HG03108 (cell line): ENCODE measurements at regions not wholly inside any gene's neighbourhood (a gene's known extent, or its start where the extent isn't known, plus 50 kb on each side); places are given as distances from the start of the nearest gene placed in this dataset.

Experiments used
- ATAC-seq: cut with Tn5 transposase; IDR thresholded peaks from one replicate; pipeline ENCODE4 v1.9.1; 2021; ENCODE audit warnings: moderate library complexity; ENCODE audit not compliant: unreplicated experiment

DNA sequence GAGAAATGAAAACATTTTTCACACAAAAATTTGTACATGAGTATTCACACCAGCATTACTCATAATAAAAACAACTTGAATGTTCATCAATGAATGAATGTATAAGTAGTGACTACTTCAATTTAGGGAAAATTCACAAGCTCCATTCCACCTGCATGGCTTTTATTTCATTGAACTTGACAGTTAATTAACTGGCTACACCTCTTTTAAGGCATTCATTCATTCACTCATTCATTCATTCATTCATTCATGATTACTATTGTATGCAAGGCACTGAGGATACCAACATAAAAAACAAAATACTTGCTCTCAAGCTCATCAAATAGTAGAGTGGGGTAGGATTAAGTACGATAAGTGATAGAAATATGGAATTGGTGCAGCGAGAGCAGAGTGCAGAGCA lies 198.3 kb upstream of the DLGAP1 start:
- no peak for ATAC-seq

- ATAC-seq: no peak
These were observed 186.8 kb upstream of the DLGAP1 start for GRCh38 chr18:4641771-4642368.

DNA sequence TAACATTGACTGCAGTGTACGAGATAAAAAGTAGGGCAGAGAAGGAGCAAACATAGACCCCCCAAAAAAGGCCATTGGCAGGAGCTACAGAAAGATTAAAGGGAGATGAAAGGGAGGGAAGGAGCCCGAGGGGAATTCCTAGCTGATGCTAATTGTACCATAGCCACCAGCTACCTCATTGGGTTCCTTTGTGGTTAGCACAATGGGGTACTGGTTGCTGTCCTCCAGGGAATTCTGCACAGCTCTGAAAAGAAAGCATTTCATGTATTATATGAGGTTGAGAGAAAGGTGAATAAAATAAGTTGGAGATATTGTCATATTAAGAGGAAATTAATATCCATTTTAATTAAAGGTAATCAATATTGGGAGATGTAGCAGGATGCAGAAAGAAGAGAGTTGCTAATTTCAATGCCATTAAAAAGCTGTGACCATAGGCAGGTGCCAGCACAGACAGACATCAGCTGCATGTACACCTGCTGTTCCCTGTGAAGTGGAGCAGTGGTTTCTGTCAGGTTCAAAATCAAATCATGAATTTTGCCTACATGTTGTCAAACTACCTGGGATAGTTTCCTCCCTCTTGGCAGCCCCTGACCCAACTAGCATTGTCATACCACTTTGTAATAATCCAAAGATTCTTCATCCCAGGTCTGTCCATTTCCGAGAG lies 185.4 kb upstream of the DLGAP1 start:
- ATAC-seq: no peak

GRCh38 chr18:4639628-4640310 lies 184.7 kb upstream of the DLGAP1 start:
- ATAC-seq: peak; percentile 87

DNA sequence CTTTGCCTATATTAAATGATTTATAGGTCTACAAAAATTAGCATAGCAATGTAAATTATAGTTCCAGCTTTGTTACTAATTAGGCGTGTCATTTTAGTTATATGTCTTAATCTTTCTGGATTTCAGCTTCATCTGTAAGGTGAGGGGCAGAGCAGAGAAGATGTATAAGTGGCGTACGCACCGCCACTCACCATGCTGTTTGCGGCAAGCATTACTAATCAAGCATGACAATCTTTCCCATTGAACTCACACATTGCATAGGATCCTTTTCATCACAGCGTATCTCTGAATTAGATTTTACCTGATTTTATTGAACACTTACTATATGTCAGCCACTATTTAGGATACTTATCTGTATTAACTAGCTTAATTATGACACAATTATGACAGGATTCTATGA lies 183.6 kb upstream of the DLGAP1 start:
- no peak for ATAC-seq

DNA sequence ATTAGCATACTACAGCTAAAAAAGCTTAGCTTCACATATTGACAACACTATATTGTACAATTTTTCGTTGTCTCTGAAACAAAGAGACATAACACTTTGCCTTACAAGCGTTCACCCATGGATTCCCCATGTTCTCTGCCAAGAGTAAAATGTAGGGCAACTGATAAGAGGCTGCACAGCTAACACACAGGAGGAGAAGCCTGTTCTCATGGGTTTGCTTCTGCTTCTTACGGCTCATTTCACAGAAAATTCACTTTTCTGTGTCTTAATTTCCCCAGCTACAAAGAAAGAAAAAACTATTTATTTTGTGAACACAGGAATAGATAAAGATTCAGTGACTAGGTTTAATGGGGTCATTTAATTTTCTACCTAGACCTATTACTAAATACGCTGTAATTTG lies 182.8 kb upstream of the DLGAP1 start:
- no peak for ATAC-seq

DNA sequence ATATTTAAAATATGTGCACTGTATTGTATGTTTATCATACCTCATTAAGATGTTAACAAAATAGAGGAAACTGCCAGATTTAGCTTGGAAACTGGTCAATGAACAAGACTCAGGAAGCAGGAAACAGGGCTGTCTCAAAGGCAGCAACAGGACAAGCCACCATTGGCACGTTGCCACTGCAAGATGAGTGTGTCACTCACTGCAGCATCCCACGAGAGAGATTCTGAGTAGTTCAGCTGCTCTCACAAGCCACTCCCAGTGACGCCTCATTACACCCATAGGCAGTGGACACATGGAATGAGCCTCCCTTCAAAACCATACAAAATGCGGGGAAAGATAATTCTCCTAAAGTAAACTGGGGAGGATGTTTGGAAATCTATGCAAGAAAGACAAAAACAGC lies 181.9 kb upstream of the DLGAP1 start:
- no peak for ATAC-seq

- ATAC-seq: no peak
These were observed 176.1 kb upstream of the DLGAP1 start for GRCh38 chr18:4631239-4631638.

DNA sequence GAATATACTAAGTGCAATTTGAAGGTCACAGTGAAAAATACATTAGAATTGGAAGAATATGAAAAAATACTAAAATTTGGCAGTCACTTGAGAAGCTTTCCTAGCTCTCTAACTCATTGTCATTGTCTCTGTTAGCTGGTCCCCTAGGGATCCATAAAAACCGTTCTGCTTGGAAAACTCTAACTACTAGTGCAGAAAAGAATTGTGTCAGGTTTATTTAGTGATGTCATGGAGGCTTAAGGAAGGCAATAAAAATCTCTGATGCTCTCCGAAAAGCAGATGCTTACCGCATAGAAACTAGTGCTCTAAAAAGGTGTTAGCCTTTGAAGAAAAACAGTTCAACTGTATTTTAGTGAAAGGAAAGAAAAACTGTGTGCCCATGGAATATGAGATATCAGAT lies 150.1 kb upstream of the DLGAP1 start:
- ATAC-seq: no peak

- no peak for ATAC-seq
These were observed 148.8 kb upstream of the DLGAP1 start for GRCh38 chr18:4603955-4604354.

GRCh38 chr18:4599312-4599711 lies 144.2 kb upstream of the DLGAP1 start:
- no peak for ATAC-seq

DNA sequence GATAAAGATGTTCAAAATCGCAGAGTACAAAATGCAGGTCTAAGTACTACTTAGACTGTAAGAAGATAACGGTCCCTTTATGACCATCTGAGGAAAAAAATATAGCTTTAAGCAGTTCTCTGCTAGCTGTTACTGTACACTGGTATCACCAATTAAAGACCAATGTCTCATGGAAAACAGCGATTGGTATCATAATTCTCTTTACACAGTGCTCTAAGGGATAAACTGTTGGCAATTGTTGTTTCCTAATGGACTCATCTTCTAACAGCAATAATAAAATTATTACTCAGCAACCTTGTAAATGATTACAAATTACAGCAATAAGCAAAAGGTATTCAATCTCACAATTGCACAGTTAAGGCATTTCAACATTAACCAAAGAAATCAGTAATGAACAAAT lies 142.2 kb upstream of the DLGAP1 start:
- no peak for ATAC-seq

DNA sequence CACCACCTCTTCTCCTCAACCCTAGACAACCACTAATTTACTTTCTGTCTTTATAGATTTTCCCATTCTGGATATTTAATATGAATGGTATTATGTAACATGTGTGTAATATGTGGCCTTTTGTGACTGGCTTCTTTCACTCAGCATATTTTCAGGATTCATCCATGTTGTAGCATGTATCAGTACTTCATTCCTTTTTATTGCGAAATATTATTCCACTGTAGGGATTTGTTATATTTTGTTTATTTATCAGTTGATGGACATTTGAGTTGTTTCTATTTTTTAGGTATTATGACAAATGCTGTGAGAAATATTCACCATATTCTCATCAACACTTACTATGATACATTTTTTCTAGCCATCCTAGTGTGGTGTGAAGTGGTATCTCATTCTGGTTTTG lies 138.8 kb upstream of the DLGAP1 start:
- ATAC-seq: no peak

DNA sequence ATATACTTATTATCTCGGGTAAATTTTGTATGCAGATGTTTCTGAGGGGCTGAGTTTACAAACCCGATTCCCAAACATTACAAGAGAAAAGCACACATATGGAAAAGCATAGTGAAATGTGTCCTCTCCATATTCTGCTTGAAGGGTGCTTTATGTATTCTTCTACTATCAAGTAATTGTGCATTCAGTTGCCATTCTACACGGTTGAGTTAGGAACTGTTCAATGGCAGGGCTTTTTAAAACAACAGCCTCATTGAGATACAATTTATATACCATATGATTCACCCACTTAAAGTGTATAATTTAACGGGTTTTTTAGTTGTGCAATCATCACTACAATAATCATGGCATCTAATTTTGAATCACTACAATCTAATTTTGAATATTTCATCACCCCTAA lies 138.4 kb upstream of the DLGAP1 start:
- no peak for ATAC-seq

DNA sequence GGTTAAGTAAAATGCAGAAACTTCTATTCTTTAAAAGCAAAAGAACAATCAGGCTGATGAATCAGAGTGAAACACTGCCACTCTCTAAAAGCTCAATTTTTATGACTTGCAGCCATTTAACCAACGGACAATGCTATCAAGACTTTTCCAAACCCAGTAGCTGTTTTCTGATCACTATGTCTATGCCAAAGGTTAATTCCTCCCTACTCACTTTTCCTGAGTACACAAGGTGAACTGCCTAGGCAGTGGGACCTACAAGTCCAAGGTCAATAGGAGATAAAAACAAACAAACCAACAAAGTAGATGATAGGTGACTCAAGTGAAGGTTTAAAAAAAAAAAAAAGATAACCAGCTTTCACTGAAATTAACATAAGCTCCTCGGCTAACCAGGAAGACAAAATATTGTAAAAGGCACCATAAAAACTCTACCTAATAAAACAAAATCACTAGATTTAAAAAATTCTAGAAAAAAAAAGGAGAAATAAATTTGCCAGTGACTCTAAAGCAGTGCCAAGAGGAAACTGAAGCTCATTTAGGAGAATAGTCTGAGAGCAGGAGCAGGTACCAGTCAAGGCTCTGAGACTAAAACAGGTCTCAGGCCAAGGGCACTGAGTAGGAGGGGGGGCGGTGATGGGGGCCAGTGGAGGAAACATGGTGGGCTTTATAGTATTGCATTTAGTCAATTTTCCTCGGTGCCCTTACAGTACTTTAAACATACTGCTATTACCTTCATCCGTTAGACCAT lies 134.1 kb upstream of the DLGAP1 start:
- ATAC-seq: no peak

DNA sequence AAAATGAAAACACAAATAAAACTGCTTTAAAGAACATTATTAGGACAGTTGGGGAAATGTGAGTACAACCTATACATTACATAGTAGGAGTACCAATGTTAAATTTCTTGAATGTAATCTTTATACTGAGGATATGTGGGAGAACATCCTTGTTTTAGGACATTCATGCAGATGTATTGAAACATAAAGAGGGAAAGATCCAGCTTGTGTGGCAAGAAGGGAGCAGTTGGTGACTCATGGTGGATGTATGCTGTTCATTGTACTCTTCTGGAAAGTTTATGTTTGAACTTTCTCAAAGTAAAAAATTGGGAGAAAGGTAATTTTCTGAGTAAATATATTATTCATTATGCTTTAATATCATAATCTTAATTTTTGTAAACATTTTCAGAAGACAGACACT lies 132.1 kb upstream of the DLGAP1 start:
- no peak for ATAC-seq

GRCh38 chr18:4586731-4587130 lies 131.6 kb upstream of the DLGAP1 start:
- no peak for ATAC-seq

DNA sequence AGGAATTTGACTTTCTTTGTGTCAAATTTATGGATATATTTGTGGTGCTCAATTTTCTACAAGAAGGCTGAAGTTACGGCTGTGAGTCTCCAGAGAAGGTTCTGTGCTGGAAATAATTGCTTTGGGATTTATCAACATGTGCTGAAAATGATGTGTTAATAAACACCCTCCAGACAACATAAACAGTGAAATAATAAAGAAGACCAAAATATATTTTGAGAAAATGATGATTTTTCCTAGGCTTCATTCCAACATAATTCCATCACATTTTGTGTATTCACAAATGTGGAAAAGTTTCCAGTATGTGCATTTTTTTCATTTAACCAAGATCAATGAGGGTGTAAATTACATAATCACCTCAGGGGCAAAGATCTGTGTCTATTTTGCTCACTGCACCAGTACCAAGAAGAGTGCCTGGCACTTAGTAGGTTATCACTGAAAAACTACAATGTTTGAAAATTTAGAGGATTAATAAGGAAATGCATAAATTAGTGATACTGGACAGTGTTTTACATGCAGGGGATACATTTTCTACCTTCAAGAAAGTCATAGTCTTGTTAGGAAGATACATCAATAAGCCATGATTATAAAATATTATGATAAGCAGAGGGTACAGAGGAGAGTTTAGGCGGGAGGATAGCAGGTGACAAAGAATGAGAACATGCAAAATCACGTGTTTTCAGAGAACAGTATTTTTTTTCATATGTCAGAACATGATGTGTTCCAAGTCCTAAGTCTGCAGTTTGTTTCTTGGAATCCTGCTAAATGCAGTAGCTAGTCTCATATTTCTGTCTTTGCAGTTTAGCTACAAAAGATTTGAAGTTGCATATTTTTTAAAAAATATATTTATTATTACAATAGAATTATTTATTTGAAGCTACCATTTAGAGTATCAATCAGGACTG lies 127.6 kb upstream of the DLGAP1 start:
- no peak for ATAC-seq

GRCh38 chr18:4581966-4582365 lies 126.9 kb upstream of the DLGAP1 start:
- no peak for ATAC-seq

GRCh38 chr18:4578449-4578848 lies 123.3 kb upstream of the DLGAP1 start:
- no peak for ATAC-seq

DNA sequence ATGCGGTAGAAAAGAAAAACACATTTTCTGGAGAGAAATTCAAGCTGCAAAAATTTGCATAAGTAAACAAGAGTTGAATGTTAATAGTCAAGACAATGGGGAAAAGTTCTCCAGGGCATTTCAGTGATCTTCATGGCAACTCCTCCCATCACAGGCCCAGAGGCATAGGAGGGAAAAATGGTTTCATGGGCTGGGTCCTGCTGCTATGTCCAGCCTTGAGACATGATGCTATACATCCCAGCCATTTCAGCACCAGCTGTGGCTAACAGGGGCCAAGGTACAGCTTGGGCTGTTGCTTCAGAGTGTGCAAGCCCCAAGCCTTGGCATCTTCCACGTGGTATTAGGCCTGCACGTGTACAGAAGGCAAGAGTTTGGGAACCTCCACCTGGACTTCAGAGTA lies 118.6 kb upstream of the DLGAP1 start:
- no peak for ATAC-seq
